ENCODE measurements at regions not wholly inside any gene's neighbourhood (a gene's known extent, or its start where the extent isn't known, plus 50 kb on each side); places are given as distances from the start of the nearest gene placed in this dataset.

DNA sequence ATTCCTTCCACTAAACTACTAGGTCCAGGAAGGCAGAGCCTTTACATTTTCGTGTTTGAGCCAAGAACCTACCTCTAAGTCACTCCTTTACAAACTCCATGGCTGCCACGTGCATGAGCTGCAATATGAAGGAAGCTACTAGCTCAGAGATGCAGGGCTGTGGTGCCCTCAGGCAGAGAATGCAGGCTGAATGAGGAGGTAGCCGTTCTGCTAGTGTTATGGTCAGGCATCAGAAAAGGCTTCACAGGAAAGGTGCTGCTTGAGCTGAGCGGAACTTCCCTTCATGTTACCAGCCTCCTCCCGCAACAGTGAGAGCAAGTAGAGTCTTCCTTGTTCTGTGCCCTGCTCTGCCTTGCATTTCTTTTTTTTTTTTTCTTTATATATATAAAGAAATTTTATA, 148.3 kb upstream of the PACRGL start:
- Histone ChIP-seq H2AFZ (ENCODE audit: low read length) (no peak overlapping the region), H3K4me1 (ENCODE audit: insufficient read depth, low read length) (no peaks in the 10 kb centered on the region), H3K27me3 (ENCODE audit: control insufficient read depth in 1 of 2, insufficient read depth in 2 of 2, low read length in 2 of 2) (no peaks in the 10 kb centered on the region; a peak in 1 of 5 replicates), H3K36me3 (replicated peaks in 1 of 2; ENCODE audit: control insufficient read depth in 1 of 2, insufficient read depth in 2 of 2, low read length in 2 of 2) (no peaks in the 10 kb centered on the region), H3K4me2 (ENCODE audit: low read depth, low read length) (no peak overlapping the region), H3K27ac (ENCODE audit: extremely low read length, insufficient read depth, low read length) (no peak overlapping the region), H3K9ac (ENCODE audit: insufficient read depth, low read depth, low read length) (no peak overlapping the region), H3K79me2 (ENCODE audit: insufficient read depth, low read length) (no peaks in the 10 kb centered on the region), H3K4me3 (replicated peaks in 1 of 3; ENCODE audit: insufficient read depth in 1 of 3, low read depth in 2 of 3, low read length in 3 of 3) (no peak overlapping the region), H4K20me1 (ENCODE audit: insufficient read depth, low read length) (no peaks in the 10 kb centered on the region), H3K9me3 (ENCODE audit: low read length) (no peaks in the 10 kb centered on the region)
- TF ChIP-seq RFXAP (CRISPR knock-in tag; IDR thresholded peaks at IDR 0.05; ENCODE audit: borderline replicate concordance), result no peak
- TF ChIP-seq ZKSCAN5 (CRISPR knock-in tag; IDR thresholded peaks at IDR 0.05), result no peak
- TF ChIP-seq, protein P1, sequence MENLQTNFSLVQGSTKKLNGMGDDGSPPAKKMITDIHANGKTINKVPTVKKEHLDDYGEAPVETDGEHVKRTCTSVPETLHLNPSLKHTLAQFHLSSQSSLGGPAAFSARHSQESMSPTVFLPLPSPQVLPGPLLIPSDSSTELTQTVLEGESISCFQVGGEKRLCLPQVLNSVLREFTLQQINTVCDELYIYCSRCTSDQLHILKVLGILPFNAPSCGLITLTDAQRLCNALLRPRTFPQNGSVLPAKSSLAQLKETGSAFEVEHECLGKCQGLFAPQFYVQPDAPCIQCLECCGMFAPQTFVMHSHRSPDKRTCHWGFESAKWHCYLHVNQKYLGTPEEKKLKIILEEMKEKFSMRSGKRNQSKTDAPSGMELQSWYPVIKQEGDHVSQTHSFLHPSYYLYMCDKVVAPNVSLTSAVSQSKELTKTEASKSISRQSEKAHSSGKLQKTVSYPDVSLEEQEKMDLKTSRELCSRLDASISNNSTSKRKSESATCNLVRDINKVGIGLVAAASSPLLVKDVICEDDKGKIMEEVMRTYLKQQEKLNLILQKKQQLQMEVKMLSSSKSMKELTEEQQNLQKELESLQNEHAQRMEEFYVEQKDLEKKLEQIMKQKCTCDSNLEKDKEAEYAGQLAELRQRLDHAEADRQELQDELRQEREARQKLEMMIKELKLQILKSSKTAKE (CRISPR knock-in tag; IDR thresholded peaks at IDR 0.05; ENCODE audit: borderline replicate concordance), result no peak
- TF ChIP-seq MED8 (CRISPR knock-in tag; IDR thresholded peaks at IDR 0.05; ENCODE audit: insufficient replicate concordance), result no peak
- no peak for TF ChIP-seq PRMT3 (CRISPR knock-in tag; IDR thresholded peaks at IDR 0.05; ENCODE audit: borderline replicate concordance, low read depth)
- TF ChIP-seq, protein P2, sequence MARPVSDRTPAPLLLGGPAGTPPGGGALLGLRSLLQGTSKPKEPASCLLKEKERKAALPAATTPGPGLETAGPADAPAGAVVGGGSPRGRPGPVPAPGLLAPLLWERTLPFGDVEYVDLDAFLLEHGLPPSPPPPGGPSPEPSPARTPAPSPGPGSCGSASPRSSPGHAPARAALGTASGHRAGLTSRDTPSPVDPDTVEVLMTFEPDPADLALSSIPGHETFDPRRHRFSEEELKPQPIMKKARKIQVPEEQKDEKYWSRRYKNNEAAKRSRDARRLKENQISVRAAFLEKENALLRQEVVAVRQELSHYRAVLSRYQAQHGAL (CRISPR knock-in tag; IDR thresholded peaks at IDR 0.05; ENCODE audit: not compliant biosample characterization), result no peak
- TF ChIP-seq NONO (IDR thresholded peaks at IDR 0.05), result no peak
- no peak for TF ChIP-seq NONO (CRISPR knock-in tag; conservative IDR thresholded peaks at IDR 0.05)
- no peak for TF ChIP-seq KDM6A (CRISPR knock-in tag; IDR thresholded peaks at IDR 0.05; ENCODE audit: low read depth)
- TF ChIP-seq MTA1 (CRISPR knock-in tag; IDR thresholded peaks at IDR 0.05; ENCODE audit: borderline replicate concordance), result no peak
- TF ChIP-seq, protein P3, sequence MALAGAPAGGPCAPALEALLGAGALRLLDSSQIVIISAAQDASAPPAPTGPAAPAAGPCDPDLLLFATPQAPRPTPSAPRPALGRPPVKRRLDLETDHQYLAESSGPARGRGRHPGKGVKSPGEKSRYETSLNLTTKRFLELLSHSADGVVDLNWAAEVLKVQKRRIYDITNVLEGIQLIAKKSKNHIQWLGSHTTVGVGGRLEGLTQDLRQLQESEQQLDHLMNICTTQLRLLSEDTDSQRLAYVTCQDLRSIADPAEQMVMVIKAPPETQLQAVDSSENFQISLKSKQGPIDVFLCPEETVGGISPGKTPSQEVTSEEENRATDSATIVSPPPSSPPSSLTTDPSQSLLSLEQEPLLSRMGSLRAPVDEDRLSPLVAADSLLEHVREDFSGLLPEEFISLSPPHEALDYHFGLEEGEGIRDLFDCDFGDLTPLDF (CRISPR knock-in tag; IDR thresholded peaks at IDR 0.05), result no peak
- no peak for TF ChIP-seq ZNF614 (CRISPR knock-in tag; IDR thresholded peaks at IDR 0.05; ENCODE audit: borderline replicate concordance)
- TF ChIP-seq ZFY (CRISPR knock-in tag; IDR thresholded peaks at IDR 0.05), result no peak
- TF ChIP-seq PAF1 (CRISPR knock-in tag; IDR thresholded peaks at IDR 0.05), result no peak
- TF ChIP-seq, protein P4, sequence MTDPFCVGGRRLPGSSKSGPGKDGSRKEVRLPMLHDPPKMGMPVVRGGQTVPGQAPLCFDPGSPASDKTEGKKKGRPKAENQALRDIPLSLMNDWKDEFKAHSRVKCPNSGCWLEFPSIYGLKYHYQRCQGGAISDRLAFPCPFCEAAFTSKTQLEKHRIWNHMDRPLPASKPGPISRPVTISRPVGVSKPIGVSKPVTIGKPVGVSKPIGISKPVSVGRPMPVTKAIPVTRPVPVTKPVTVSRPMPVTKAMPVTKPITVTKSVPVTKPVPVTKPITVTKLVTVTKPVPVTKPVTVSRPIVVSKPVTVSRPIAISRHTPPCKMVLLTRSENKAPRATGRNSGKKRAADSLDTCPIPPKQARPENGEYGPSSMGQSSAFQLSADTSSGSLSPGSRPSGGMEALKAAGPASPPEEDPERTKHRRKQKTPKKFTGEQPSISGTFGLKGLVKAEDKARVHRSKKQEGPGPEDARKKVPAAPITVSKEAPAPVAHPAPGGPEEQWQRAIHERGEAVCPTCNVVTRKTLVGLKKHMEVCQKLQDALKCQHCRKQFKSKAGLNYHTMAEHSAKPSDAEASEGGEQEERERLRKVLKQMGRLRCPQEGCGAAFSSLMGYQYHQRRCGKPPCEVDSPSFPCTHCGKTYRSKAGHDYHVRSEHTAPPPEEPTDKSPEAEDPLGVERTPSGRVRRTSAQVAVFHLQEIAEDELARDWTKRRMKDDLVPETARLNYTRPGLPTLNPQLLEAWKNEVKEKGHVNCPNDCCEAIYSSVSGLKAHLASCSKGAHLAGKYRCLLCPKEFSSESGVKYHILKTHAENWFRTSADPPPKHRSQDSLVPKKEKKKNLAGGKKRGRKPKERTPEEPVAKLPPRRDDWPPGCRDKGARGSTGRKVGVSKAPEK (CRISPR knock-in tag; IDR thresholded peaks at IDR 0.05; ENCODE audit: borderline replicate concordance), result no peak
- TF ChIP-seq ZNF780A (CRISPR knock-in tag; IDR thresholded peaks at IDR 0.05), result no peak
- 9% methylated on average over 5 of the region's 5 CpGs for WGBS (ENCODE audit: low lambda C conversion rate)
- FAIRE-seq (no peak), DNase-seq (ENCODE audit: low spot score) (no peak), ATAC-seq (no peak)
- CTCF ChIA-PET (ENCODE audit: low intra/inter-chr PET ratio, low total read pairs), result no interaction called here
- BruUV-seq (replicated peaks), result no TSS peak
- in situ Hi-C loops (cut with HindIII; ENCODE audit: extremely low pct_ligation_motif_present, low pct_unique_long_range_greater_than_20kb) (no loop called here), intact Hi-C loops (cut with micrococcal nuclease; ENCODE audit: unreplicated experiment) (no loop called here)
- POLR2A ChIA-PET, result no interaction called here
